Glomerular endothelial cell (primary cell): ENCODE measurements at regions not wholly inside any gene's neighbourhood (a gene's known extent, or its start where the extent isn't known, plus 50 kb on each side); places are given as distances from the start of the nearest gene placed in this dataset.

Experiments
- DNase-seq: peaks from one replicate; pipeline ENCODE4 v3.0.0-alpha.2; 2011; ENCODE audit warnings: low read depth, low spot score; ENCODE audit errors: extremely low read depth

DNA sequence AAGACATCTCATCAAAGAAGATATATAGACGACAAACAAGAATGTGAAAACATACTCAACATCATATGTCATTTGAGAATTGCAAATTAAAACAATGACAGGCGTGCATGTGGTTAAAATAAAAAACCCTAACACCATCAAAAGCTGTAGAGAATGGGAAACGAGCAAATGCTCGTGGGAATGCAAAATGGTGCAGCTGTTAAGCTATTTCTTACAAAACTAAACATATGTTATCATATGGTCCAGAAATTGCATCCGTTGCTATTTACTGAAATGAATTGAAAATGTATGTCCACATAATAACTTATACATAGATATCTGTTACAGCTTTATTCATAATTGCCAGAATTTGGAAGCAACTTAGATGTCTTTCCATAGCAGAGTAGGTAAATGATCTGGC is 574.4 kb downstream of the TNS3 start:
- DNase-seq = no peak

DNA sequence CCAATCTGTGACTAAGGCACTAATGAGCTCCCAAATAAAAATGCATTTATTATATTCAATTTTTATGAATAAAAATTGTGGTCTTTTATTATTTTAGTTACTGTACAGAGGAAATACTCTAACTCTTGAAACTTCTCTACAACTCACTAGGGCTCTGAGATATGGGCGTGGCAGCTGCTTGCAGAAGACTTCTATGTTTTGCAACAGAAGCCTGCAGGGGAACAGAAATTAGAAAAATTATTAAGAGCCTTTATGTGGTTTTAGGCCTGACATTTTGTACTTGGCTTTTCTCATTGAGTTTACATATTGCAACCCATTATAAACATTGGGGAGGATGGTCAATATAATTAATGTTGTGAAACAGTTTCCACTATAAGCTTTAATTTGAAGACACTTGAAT is 581.4 kb downstream of the TNS3 start:
- no peak for DNase-seq

DNA sequence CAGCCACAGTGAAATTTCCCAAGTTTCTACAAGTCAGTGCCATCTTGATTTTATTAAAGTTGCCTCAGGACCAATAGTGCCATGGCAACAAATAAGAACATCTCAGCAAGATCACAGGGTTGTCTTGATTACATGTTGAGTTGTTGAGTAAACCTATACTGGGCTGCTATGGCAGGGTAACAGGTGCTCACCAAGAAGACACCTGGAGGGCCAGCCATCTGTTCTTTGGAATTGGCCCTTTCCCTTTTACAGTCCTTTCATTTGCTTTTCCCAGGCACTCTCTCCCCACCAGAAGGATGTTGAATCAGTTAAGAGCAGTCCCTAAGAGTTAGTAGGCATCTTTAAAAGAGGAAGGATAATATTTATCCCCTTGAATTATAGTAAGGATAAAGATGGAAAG is 582.0 kb downstream of the TNS3 start:
- no peak for DNase-seq

DNA sequence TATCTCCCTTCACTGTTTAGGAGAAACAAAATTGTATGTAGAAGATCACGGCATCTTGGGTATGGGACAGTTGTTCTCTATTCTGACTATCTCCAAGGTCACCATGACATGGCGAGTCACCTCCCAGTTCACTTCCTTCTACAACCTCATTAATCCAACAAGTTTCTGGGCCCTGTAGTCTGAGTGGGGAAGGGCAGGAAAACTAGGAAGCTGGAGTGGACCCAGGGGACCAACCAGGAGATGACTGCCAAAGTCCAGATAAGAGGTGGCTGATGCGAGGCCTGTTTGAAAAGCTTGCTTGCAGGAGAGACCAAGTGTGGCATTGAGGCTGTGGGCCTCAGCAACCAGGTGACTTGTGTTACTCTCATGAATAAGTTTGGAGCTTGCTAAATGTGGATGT is 584.9 kb downstream of the TNS3 start:
- DNase-seq = no peak

DNA sequence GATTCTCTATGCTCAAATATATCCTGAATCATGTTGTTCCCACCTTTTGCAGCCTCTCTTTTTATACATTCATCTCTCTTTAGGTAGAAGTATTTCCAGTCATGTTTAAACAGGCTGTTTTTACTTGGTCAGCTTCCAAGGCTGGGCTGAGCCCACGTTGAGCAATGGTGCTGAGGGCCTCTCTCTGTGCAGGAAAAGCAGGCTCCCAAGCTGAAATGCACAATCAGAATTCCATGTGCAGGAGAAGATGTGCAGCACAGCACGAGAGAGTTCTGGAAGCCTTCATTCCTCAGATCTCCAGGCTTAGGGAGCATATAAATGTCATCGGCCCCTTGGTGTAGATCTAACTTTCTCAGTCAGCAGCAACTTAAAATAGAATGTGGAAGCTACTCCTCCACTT is 588.5 kb downstream of the TNS3 start:
- DNase-seq = no peak

DNA sequence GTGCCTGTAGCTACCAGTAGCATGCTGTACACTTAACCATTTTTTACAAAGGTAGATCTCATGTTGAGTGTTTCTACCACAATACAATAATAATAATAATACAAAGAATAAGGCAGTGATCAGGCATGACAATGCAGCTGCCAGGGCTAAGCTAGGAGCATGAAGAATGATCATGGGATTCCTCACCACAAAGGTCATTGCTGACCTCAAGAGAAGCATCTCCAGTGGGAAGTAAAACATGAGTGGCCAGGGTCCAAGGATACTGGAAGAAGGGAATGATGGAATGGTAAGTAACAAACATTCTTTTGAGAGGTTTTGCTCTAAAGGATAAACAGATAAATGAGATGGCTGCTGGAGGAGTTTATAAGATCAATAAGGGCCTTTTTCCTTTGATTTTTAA is 591.1 kb downstream of the TNS3 start:
- no peak for DNase-seq

DNA sequence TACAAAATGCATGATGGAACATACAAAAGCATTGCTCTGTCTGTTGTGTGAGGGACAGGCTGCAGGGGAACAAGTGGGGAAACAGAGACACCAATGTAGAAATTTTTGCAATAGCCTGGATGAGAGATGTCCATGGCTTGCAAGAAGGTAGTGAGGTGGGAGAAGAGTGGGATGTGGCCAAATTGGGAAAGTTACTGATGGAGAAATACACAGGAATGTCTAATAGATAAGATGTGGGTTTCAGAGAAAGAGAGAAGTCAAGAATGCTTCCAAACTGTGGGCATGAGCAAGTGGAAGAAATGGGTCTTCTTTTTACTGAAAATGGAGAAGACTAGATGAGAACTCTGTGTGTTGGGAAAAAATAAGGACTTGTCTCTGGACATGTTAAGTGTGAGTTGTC is 592.7 kb downstream of the TNS3 start:
- DNase-seq = no peak

DNA sequence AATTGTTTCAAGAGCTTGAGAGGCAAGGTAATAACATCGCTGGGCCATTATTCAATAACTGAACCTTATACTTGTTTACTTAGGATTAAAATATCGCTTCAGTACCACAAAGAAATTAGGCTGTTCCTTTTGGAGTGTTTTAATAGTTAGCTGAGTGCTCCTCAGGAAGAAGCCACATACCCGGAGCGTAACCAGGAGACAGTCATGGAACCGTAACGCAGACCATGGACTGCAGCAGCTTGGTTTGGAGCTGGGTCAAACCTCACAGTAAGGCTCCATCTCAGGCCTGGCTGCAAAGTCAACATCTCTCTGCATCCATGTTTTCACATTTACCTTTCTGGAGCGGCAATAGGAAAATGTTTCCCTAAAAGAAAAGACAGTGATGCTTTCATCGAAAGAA is 599.0 kb downstream of the TNS3 start:
- no peak for DNase-seq

DNA sequence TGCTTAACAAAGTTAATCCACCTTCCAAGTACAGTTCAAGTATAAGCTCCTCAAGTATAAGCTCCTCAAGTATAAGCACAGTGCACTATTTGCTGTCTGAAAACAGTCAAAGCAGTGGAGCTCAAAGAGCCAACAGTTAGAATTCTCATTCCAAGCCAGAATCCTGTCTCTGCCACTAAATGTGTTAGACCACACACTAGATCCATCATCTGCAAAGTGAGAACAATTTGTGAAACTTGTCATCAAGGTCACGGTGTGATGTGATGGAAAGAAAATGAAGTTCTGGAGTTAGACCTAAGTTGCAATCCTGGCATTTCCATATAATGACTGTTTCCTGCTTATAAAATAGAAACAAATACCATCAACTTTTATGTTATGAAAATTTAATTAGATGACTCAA is 602.5 kb downstream of the TNS3 start:
- DNase-seq = no peak

DNA sequence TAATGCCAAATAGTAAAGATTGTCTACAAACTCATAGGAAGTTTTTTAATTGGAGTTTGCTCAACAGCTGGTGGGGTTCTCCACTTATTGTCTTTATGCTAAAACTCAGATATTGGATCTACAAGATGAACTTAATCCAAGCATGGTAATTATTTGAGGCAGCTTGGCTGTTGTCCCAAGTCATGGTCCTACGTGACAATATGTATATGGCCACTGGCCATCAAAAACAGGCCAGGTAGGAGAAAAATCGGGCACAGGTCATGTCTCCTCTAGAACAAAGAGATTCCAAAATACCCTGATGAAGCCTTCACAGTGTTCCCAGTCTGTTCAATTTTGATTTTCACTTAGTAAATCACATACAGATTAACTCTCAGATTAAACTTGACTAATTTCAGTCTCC is 606.4 kb downstream of the TNS3 start:
- no peak for DNase-seq

DNA sequence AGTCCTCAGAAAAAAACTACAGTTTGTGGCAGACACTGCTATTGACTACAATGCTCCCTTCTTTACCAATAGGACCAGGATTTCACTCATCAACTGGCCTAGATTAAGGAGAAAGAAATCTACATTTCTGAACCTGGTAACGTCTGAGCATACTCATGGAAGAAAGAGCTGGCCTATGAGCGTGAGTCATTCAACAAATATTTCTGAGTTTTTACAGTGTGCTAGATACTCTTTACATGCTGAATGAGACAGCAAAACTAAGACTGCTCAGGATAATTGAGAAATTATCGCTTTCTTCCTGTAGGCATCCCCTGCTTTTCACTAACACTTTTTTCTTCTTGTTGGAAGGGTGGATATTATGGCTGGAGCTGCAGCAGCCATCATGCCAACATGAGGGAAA is 609.7 kb downstream of the TNS3 start:
- DNase-seq = peak; percentile 4

DNA sequence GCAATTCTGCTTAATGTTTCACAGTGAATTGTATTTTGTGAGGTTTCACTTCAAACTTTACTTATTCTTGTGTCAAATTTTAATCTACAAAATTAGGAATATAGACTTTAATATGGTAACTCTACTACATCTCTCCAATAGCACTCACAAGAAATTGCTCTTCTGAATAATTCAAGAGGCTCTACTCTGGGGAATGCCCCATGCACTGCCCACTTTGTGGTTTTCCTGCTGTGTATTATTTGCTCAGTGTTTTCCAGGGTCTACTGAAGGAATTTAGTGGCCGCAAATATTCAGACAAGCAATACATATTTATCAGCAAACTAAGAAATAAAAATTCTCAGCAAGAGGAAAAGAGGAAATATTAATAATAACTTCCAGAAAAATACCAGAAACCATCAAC is 611.4 kb downstream of the TNS3 start:
- no peak for DNase-seq

DNA sequence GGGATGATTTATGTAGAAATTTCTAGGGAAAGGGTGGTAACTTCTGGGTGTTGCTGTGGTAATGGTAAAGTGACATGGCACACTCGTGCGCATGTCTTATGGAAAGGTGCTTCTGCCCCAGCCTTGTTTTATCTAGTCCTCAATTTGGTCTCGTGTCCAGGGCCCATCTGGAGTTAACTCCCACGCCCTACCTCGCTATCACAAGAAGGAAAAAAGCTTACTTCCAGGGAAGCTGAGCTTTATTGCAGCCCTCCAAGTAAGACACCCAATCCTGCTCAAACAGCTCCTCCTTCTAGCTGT is 611.8 kb downstream of the TNS3 start:
- DNase-seq = no peak

DNA sequence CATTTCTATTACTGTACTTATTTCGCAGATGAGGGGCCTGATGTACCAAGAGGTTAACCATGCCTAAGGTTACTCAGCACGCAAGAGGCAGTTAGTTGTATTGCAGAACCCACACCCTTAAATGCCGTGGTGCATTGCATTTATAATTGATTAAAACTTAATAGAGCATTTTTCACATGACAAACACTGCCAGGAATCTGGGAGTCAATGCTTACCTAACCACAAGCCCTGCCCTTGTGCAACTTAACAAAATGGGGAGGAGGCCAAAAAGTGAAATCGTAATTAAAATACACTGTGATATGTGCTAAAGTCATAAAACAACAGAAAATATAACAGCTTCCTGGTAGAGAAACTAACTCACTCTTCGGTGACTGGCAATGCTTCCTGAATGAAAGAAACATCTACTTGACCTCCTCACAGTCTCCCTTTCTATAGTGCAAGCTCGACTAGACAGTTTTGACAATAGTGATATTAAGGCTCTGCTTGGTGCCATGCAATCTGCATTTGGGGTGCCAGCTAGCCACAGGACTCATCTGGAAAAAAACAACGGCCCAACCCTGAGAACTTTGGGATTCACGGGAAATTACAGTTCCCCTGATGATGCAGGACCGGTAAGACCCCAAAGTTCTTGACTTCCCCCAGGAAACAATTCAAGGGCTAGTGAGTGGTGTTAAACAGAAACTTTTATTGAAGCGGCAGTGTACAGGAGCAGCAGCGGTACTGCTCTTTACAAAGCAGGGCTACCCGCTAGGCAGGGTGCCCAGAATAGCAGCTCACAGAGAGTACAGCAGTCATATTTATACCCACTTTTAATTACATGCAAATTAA is 612.4 kb downstream of the TNS3 start:
- DNase-seq = no peak

DNA sequence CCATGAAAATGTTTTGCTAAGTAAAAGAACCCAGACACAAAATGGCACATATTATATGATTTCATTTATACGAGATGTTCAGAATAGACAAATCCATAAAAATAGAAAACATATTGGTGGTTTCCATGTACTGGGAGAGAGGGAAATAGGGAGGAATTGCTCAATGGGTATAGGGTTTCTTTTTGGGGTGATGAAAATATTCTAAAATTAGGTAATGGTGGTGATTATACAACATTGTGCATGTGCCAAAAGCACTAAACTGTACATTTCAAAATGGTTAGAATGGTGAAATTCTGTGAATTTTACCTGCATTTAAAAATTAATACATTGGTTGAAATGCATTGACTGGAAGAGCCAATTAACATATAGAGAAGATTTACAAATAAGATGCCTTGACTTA is 613.9 kb downstream of the TNS3 start:
- DNase-seq = no peak

DNA sequence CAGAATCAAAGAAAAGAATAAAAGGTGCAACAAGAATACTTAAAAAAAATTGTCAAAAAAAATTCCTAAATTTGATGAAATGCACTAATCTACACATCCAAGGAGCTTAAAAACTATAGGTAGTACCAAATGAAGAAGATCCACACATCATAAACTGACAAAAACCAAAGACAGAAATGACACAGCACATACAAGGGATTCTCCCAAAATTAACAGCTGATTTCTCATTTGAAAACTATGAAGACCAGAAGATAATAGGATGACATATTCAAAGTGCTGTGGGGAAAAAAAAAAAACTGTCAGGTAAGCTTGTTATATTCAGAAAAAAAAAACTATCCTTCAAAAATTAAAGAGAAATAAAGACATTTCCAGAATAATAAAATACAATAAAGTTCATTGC is 618.2 kb downstream of the TNS3 start:
- DNase-seq = no peak

DNA sequence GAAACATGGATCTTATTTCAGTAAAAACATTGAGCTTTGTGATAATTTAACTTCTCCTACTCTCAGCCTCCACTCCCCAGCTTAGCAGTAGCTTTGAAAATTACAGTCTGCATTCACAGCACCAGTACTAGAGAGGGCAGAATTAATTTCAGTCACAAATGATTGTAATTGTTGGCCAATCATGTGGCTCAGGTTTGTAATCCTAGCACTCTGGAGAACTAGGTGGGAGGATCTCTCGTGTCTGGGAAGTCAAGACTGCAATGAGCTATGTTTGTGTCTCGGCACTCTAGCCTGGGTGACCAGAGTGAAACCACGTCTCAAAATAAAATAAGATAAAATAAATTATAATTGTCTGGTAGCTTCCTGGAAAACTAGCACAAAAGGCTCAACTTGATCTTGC is 620.9 kb downstream of the TNS3 start:
- no peak for DNase-seq

DNA sequence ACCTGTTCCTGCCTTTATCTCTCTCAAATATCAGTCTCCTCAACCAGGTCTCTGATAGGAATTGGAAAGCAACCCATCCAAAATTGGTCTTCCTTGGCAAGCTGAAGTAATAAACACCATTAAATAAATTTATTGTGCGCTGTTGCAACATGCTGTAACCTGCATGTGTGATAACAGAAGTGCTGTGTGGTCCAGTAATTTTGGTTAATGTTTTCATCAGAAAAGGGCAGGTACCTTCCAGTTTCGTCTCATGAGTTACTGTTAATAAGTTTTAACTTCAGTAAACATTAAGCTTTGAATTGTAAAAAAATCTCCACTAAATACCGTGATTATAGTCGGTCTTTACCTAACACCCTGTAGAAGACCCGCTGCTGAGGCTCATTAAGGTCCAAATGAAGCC is 624.7 kb downstream of the TNS3 start:
- DNase-seq = no peak

DNA sequence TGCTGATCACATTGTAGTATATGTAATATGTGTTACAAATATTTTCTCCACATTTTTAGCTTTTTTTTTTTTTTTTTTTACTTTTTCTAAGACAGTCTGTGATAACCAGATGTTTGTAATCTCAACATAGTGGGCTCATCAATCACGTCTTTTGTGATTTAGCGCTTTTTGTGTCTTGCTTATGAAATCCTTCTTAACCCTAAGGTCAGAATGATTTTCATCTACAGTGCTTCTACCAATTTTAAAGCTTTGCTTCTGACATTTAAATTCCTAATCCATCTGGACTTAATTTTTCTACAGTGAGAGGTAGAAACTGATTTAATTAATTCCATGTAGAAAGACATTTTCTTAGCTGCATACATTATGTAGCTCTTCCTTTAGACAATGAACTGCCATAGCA is 626.4 kb downstream of the TNS3 start:
- DNase-seq = no peak

DNA sequence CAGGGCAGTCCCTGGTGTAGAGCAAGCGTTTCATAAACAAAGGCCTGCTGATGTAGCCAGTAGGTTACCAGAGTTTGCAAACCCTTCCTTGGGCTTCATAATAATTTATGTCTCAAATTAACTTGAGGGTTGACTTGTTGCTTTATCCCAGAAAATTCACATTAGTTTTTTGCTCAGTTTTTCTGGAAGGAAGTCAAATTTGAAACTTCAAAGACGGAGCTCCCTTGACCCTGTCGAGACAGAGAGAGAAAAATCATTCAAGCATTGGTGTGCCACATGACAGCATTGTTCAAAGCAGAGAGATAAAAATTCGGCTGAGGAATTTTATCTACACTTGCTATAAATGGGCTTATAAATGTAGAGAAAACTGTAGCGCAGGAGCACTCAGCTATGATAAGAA is 627.7 kb downstream of the TNS3 start:
- no peak for DNase-seq

DNA sequence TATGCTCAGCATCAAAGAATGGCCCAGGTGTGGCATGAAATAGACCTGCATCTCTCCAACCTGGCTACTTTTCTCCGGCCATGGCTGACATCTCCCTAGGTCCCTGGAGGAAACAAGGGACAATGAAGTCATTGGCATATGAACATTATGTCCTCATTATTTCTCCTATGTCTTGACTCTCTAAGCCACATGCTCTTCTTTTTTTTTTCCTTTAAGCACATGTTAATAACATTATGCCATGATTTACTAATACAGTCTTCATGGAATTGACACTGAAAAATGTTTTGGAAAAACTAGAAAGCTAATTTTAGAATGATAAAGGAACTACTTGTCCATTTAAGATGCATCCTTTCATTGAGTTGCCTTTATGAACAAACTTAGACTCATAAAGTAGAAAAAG is 628.9 kb downstream of the TNS3 start:
- DNase-seq = no peak

DNA sequence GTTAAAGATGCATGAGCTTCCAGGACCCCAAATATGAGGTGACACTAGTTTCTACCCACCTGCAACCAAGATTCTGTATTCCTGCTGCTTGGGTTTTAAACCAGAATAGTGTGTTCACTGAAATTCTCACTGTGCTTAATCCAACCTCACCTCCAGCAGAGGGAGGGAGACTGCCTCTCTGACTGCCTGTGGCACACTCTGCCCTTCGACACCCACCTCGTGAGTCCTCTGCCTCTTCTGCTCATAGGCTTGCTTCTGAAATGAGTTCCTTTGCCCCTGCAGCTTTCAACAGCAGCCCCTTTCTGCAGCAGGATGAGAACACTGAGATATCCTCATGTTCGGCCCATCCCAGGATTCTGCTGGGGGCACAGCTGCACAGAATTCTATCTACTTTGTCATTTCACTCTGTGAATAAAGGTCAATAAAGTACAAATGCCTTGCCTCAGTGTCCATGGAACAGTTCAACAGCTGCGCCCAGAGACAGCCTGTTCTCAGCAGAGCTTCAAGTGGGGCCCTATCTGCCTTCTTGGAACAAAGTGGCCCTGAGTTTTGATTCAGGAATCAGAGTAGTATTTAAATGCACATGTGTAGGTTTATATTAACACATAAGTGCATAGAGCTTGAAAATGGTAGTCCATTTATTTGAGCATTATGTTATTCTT is 632.5 kb downstream of the TNS3 start:
- no peak for DNase-seq

DNA sequence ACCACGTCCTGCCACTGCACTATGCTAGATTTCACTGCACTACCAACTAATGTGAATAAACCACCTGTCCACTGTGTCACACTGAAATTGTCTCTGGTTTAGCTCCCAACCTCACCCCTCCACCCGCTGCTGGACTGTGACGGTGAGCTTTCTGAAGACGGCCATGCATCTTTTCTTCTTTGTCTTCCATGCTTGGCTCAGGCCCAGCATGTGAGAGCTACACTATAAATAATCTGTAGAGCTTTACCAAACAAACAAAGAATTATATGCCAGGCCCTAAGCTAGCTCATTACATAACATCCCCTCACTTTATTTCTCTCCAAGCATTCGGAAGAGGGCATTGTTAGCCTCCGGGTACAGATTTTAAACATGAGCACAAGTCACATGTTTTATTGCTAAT is 633.2 kb downstream of the TNS3 start:
- DNase-seq = no peak
